ENCODE measurements at regions not wholly inside any gene's neighbourhood (a gene's known extent, or its start where the extent isn't known, plus 50 kb on each side); places are given as distances from the start of the nearest gene placed in this dataset.
A peak's percentile ranks its signal among the peaks of the same experiment; 100 is the strongest.

DNA sequence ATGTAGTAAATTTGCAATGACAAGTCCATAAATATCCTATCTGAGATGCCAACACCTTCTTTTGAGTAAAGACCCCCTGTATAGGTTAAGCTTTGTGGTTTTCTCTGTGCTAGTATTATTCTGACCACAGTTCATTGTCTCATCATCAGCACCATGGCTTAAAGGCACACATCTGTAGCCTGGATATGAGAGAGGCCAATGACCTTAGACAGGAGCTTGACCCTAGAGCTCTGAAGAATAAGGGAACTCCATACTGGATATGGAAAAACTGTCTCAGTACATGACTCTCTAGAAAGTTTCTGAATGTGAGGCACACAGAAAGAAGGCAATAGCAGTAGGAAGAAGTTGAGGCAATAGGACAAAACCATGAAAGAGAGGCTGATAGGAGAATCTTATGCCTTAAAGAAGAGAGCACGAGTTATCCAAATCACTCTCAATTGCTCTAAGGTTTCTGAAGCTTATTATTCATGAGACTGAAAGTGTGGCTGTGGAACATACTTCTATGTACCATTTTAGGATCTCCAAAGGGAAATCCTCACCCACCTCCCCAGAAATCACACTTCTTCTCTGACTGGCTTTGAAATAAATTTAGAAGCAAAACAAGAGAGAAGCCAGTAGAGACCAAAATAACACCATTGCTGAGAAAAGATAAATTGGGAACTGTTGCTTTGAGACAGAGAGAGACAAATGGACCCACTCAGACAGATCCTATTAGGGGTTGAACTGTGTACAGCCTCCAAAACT, 150.2 kb downstream of the ABCA8 start:
- DNase-seq: no peak
- no peak overlapping the region for H3K4me3 ChIP-seq
- H3K27ac ChIP-seq: no peak overlapping the region
- no peaks in the 10 kb centered on the region for H3K9me3 ChIP-seq
- 84 to 95% methylated on average over 1 of the region's 1 CpG for WGBS, 2 donors
- TF ChIP-seq EP300 (IDR thresholded peaks at IDR 0.05) (no peak), POLR2A (IDR thresholded peaks at IDR 0.05) (no peak), POLR2AphosphoS5 (IDR thresholded peaks at IDR 0.05) (no peak), CTCF (IDR thresholded peaks at IDR 0.05) (no peak)
- no peaks in the 10 kb centered on the region for H3K27me3 ChIP-seq
- no peaks in the 10 kb centered on the region for H3K36me3 ChIP-seq
- H3K4me1 ChIP-seq: no peaks in the 10 kb centered on the region
- no peak for ATAC-seq (ENCODE audit: low FRiP score in 2 of 2)

- 57 to 58% methylated on average over 4 of the region's 4 CpGs for WGBS, 2 donors
- DNase-seq (no peak), ATAC-seq (ENCODE audit: low FRiP score in 2 of 2) (no peak)
- no peak overlapping the region for H3K27ac ChIP-seq
- H3K4me3 ChIP-seq: no peak overlapping the region
- TF ChIP-seq POLR2AphosphoS5 (IDR thresholded peaks at IDR 0.05) (no peak), EP300 (IDR thresholded peaks at IDR 0.05) (no peak), CTCF (IDR thresholded peaks at IDR 0.05) (no peak), POLR2A (IDR thresholded peaks at IDR 0.05) (no peak)
- H3K36me3 ChIP-seq: no peaks in the 10 kb centered on the region
- H3K27me3 ChIP-seq: no peaks in the 10 kb centered on the region
- H3K4me1 ChIP-seq: no peaks in the 10 kb centered on the region
- H3K9me3 ChIP-seq: no peaks in the 10 kb centered on the region
Observed at GRCh38 chr17:68803164-68803929, 151.8 kb downstream of the ABCA8 start.

DNA sequence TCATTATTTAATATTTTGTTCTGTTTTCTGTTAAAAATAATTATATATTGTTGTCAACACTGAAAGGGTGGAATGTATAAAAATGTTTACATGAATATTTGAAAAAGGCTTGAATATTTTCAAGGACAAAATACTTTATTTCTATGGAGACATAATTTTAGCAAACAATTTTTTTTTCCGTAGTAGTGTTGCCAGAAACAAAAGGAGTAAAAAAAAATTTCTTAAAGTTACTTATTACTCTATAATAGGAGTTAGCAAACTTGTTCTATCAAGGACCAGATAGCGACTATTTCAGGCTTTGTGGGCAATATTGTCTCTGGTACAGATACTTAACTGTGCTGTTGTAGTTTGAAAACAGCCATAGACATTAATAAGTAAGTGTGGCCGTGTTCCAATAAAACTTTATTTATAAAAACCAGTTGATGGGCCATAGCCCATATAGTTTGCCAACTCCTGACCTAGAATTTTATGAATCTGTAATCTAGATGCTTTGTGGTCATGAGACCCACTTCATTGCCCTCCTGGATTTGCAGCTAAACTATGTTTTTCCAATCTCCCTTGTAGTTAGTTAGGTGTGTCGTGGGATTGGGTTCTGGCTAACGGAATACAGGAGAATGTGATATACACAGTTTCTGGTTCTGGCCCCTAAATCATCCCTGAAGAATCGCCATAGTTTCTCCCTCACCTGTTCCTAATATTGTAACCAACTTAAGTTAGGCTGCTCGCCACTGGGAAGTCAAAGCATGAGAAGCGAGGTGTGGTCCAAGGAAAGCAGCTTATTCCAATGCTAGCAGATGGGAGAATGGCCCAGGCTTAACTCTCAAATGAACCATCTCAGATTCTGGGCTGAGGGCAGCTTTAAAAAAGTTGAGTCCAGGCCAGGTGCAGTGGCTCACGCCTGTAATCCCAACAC, 153.6 kb downstream of the ABCA8 start:
- DNase-seq (no peak), ATAC-seq (ENCODE audit: low FRiP score in 2 of 2) (no peak)
- Histone ChIP-seq H3K27ac (no peak overlapping the region), H3K4me3 (no peak overlapping the region), H3K36me3 (no peaks in the 10 kb centered on the region), H3K27me3 (no peaks in the 10 kb centered on the region), H3K9me3 (no peaks in the 10 kb centered on the region), H3K4me1 (no peaks in the 10 kb centered on the region)
- no peak for TF ChIP-seq POLR2A (IDR thresholded peaks at IDR 0.05)
- no peak for TF ChIP-seq EP300 (IDR thresholded peaks at IDR 0.05)
- TF ChIP-seq CTCF (IDR thresholded peaks at IDR 0.05): no peak
- no peak for TF ChIP-seq POLR2AphosphoS5 (IDR thresholded peaks at IDR 0.05)
- 88 to 89% methylated on average over 9 of the region's 9 CpGs for WGBS, 2 donors

- Histone ChIP-seq H3K4me1 (no peaks in the 10 kb centered on the region), H3K9me3 (no peaks in the 10 kb centered on the region), H3K36me3 (no peaks in the 10 kb centered on the region), H3K27me3 (no peaks in the 10 kb centered on the region), H3K4me3 (no peak overlapping the region), H3K27ac (no peak overlapping the region)
- TF ChIP-seq POLR2AphosphoS5 (IDR thresholded peaks at IDR 0.05) (no peak), CTCF (IDR thresholded peaks at IDR 0.05) (no peak), POLR2A (IDR thresholded peaks at IDR 0.05) (no peak), EP300 (IDR thresholded peaks at IDR 0.05) (no peak)
- DNase-seq (no peak), ATAC-seq (ENCODE audit: low FRiP score in 2 of 2) (peak in 1 of 2 donors; percentile 66)
Observed at GRCh38 chr17:68800751-68801150, 154.4 kb downstream of the ABCA8 start.
